Panc1 (cell line): ENCODE measurements at regions not wholly inside any gene's neighbourhood (a gene's known extent, or its start where the extent isn't known, plus 50 kb on each side); places are given as distances from the start of the nearest gene placed in this dataset.

Experiments
- ATAC-seq: fragments of 200-7000 bp; cut with Tn5 transposase; 2 replicates; pipeline ENCODE4 v1.9.1; 2020; ENCODE audit warnings: mild to moderate bottlenecking, moderate library complexity
- BruUV-seq: library from RNA; stranded (reverse); fragments of 400-500 nt; replicated peaks from 2 replicates; lab custom pipeline; 2021; lab: Mats Ljungman, UMichigan
- CTCF ChIA-PET: fragments of 300-600 bp; sonication (Branson Sonifier 250); formaldehyde crosslinking; loops from one replicate; lab custom pipeline; 2022; ENCODE audit warnings: antibody characterized with exemption; lab: Charles Lee
- POLR2A ChIA-PET: fragments of 300-600 bp; sonication (Branson Sonifier 250); formaldehyde crosslinking; loops from one replicate; lab custom pipeline; 2022; ENCODE audit warnings: antibody characterized with exemption; lab: Charles Lee
- DNase-seq: peaks from one replicate; pipeline ENCODE4 v3.0.0-alpha.2; 2010; ENCODE audit warnings: low read depth, low spot score
- H3K27ac ChIP-seq: 2 replicates; pipeline ENCODE4 v1.5.1; 2011; ENCODE audit warnings: mild to moderate bottlenecking, low read length, inconsistent platforms
- H3K27me3 ChIP-seq: fragments of 200-500 bp; sonication (Bioruptor generic); 2 replicates; pipeline ENCODE4 v1.6.0; 2014; ENCODE audit warnings: low read length, inconsistent platforms; ENCODE audit not compliant: control insufficient read depth, insufficient read depth
- H3K36me3 ChIP-seq: fragments of 200-500 bp; sonication (Bioruptor generic); 2 replicates; pipeline ENCODE4 v1.5.1; 2014; ENCODE audit warnings: inconsistent platforms, mild to moderate bottlenecking, low read length, moderate library complexity; ENCODE audit not compliant: control insufficient read depth, insufficient read depth
- H3K4me1 ChIP-seq: 2 replicates; pipeline ENCODE4 v1.5.1; 2011; ENCODE audit warnings: inconsistent platforms, mild to moderate bottlenecking, low read length, moderate library complexity; ENCODE audit not compliant: control insufficient read depth, insufficient read depth
- H3K4me3 ChIP-seq, 2 experiments: 2 replicates each; pipeline ENCODE4 v1.5.1; 2011 to 2012; ENCODE audit warnings: low read depth in 2 of 2, low read length in 2 of 2, mild to moderate bottlenecking in 2 of 2, inconsistent platforms in 1 of 2, moderate library complexity in 1 of 2
- H3K9me3 ChIP-seq: fragments of 200-500 bp; sonication (Bioruptor generic); 2 replicates; pipeline ENCODE4 v1.5.1; 2014; ENCODE audit warnings: low read depth, mild to moderate bottlenecking, inconsistent platforms, low read length, moderate library complexity; ENCODE audit not compliant: control insufficient read depth, insufficient read depth
- POLR2AphosphoS5 ChIP-seq: IDR thresholded peaks from 2 replicates; pipeline ENCODE4 v1.6.1; 2012; ENCODE audit warnings: mild to moderate bottlenecking, low read depth, low read length, moderate library complexity
- SIN3A ChIP-seq: IDR thresholded peaks from 2 replicates; pipeline ENCODE4 v1.6.1; 2012; ENCODE audit warnings: low read depth, mild to moderate bottlenecking, low read length, moderate library complexity, borderline replicate concordance; ENCODE audit not compliant: insufficient read depth
- TCF7L2 ChIP-seq: IDR thresholded peaks from 2 replicates; pipeline ENCODE4 v1.6.1; 2011; ENCODE audit warnings: mild to moderate bottlenecking, low read depth, low read length, inconsistent platforms
- in situ Hi-C: cut with HindIII; loops from 2 replicates; pipeline ENCODE4 v1.10.0; 2016; ENCODE audit warnings: low sequenced_read_pairs, low pct_unique_long_range_greater_than_20kb
- intact Hi-C: fragments of 100-400 bp; cut with micrococcal nuclease; formaldehyde crosslinking; loops from one replicate; pipeline ENCODE4 v1.10.0; 2022; ENCODE audit not compliant: unreplicated experiment
- TF ChIP-seq, protein P1 (sequence below), 2 experiments: IDR thresholded peaks; 2 replicates each; pipeline ENCODE4 v1.6.1; 2011 to 2012; ENCODE audit warnings: low read depth in 2 of 2, control low read depth in 1 of 2, low read length in 1 of 2, mild to moderate bottlenecking in 1 of 2, moderate library complexity in 1 of 2; ENCODE audit not compliant: insufficient read depth in 1 of 2
- TF ChIP-seq, protein P2 (sequence below): fragments of 450-650 bp; IDR thresholded peaks from 2 replicates; pipeline ENCODE4 v1.5.1; 2017; ENCODE audit warnings: mild to moderate bottlenecking

DNA sequence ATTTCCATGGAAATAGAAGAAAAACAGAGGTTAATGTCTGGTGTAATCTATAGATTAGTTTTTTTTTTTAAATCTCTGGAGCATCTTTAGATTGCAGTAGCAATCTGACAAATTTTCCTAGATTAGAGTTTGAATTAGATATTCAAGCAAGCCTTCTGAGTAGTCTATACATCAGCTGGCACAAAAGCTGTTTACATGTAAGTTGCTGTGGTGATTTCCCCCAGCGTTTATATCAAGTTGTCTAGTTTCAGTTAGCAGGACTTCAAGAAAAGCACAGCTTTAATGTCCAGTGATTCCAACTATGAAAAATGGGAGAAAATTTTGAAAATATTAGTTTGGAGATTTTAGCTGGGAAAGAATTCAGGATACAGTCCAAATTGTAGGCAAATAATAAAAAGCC lies 605.0 kb upstream of the USP15 start:
- in situ Hi-C loops: no loop called here
- CTCF ChIA-PET: interaction anchor here (0.6 kb wide), 1 partner anchor 780 kb away, joined by 6 read pairs; no protein-coding TSS in a partner anchor
- intact Hi-C loops: no loop called here

DNA sequence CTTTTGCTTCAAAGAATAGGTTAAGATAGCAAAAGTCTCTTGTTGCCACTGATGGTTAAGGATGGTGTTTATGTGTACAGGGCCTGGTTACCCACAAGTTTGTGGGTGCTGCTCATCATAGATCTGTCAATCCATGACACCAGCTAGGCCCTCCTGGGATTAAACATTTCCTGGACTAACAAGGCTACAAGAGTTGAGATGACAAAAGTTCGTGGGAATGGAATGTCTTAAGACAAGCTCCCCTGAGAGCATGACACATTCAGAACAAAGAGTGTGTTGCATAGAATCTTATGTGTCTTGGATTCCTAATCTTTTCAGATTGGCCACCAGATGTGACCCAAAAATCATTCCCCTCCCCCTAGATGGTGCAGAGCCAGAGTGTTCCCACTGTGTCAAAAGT lies 592.5 kb upstream of the USP15 start:
- Histone ChIP-seq H3K36me3 (no peaks in the 10 kb centered on the region), H3K4me1 (no peaks in the 10 kb centered on the region), H3K9me3 (peaks cover 4% of the 10 kb centered on the region; the same call in 1 of the 2 replicates), H3K27ac (no peak overlapping the region), H3K4me3 (no peak overlapping the region), H3K27me3 (no peaks in the 10 kb centered on the region)
- TF ChIP-seq SIN3A (no peak), POLR2AphosphoS5 (no peak), TCF7L2 (no peak)
- TF ChIP-seq, protein P1, sequence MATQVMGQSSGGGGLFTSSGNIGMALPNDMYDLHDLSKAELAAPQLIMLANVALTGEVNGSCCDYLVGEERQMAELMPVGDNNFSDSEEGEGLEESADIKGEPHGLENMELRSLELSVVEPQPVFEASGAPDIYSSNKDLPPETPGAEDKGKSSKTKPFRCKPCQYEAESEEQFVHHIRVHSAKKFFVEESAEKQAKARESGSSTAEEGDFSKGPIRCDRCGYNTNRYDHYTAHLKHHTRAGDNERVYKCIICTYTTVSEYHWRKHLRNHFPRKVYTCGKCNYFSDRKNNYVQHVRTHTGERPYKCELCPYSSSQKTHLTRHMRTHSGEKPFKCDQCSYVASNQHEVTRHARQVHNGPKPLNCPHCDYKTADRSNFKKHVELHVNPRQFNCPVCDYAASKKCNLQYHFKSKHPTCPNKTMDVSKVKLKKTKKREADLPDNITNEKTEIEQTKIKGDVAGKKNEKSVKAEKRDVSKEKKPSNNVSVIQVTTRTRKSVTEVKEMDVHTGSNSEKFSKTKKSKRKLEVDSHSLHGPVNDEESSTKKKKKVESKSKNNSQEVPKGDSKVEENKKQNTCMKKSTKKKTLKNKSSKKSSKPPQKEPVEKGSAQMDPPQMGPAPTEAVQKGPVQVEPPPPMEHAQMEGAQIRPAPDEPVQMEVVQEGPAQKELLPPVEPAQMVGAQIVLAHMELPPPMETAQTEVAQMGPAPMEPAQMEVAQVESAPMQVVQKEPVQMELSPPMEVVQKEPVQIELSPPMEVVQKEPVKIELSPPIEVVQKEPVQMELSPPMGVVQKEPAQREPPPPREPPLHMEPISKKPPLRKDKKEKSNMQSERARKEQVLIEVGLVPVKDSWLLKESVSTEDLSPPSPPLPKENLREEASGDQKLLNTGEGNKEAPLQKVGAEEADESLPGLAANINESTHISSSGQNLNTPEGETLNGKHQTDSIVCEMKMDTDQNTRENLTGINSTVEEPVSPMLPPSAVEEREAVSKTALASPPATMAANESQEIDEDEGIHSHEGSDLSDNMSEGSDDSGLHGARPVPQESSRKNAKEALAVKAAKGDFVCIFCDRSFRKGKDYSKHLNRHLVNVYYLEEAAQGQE (IDR thresholded peaks at IDR 0.05; ENCODE audit: insufficient read depth in 1 of 2, low read depth in 2 of 2, low read length in 1 of 2): no peak
- TF ChIP-seq, protein P2, sequence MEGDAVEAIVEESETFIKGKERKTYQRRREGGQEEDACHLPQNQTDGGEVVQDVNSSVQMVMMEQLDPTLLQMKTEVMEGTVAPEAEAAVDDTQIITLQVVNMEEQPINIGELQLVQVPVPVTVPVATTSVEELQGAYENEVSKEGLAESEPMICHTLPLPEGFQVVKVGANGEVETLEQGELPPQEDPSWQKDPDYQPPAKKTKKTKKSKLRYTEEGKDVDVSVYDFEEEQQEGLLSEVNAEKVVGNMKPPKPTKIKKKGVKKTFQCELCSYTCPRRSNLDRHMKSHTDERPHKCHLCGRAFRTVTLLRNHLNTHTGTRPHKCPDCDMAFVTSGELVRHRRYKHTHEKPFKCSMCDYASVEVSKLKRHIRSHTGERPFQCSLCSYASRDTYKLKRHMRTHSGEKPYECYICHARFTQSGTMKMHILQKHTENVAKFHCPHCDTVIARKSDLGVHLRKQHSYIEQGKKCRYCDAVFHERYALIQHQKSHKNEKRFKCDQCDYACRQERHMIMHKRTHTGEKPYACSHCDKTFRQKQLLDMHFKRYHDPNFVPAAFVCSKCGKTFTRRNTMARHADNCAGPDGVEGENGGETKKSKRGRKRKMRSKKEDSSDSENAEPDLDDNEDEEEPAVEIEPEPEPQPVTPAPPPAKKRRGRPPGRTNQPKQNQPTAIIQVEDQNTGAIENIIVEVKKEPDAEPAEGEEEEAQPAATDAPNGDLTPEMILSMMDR: no peak
- ChIA-PET POLR2A (no interaction called here), CTCF (no interaction called here)
- in situ Hi-C loops (no loop called here), intact Hi-C loops (no loop called here)
- ATAC-seq (no peak), DNase-seq (no peak)
- no TSS peak for BruUV-seq

More for the DNA sequence above, 605.0 kb upstream of the USP15 start:
- H3K4me3 ChIP-seq: no peak overlapping the region
- POLR2A ChIA-PET: no interaction called here
- no peak for DNase-seq
- no peaks in the 10 kb centered on the region for H3K4me1 ChIP-seq
- no TSS peak for BruUV-seq
- TF ChIP-seq TCF7L2: no peak
- no peak for TF ChIP-seq POLR2AphosphoS5
- TF ChIP-seq, protein P2: no peak
- TF ChIP-seq, protein P1 (IDR thresholded peaks at IDR 0.05; ENCODE audit: insufficient read depth in 1 of 2, low read depth in 2 of 2, low read length in 1 of 2): no peak
- no peak for TF ChIP-seq SIN3A
- no peak for ATAC-seq
- no peak overlapping the region for H3K27ac ChIP-seq
- no peaks in the 10 kb centered on the region for H3K27me3 ChIP-seq
- no peaks in the 10 kb centered on the region for H3K9me3 ChIP-seq
- no peaks in the 10 kb centered on the region for H3K36me3 ChIP-seq
